HCT116 (cell line): ENCODE measurements at regions not wholly inside any gene's neighbourhood (a gene's known extent, or its start where the extent isn't known, plus 50 kb on each side); places are given as distances from the start of the nearest gene placed in this dataset.

Experiments used
- CEBPB ChIP-seq: IDR thresholded peaks from 2 replicates; pipeline ENCODE4 v1.6.1; 2012; ENCODE audit warnings: low read depth
- CTCF ChIP-seq, 3 experiments: fragments of 200-600 bp in 1 of 3; sonication (generic) in 1 of 3; IDR thresholded peaks in 2 of 3; conservative IDR thresholded peaks in 1 of 3; 2 replicates each; pipeline ENCODE4 v1.5.1; 2012 to 2017; ENCODE audit warnings: low read depth in 2 of 3, low read length in 2 of 3, antibody characterized with exemption in 1 of 3, borderline replicate concordance in 1 of 3, control low read depth in 1 of 3, mild to moderate bottlenecking in 1 of 3, mixed read lengths in 1 of 3, mixed run types in 1 of 3, moderate library complexity in 1 of 3; ENCODE audit not compliant: insufficient read depth in 1 of 3
- EZH2 ChIP-seq: fragments of 200-600 bp; sonication (generic); IDR thresholded peaks from 2 replicates; pipeline ENCODE4 v1.6.1; 2017; ENCODE audit warnings: antibody characterized with exemption, mixed run types
- EZH2phosphoT487 ChIP-seq: fragments of 200-600 bp; IDR thresholded peaks from 2 replicates; pipeline ENCODE4 v1.6.1; 2018; ENCODE audit warnings: antibody characterized with exemption, borderline replicate concordance
- FOSL1 ChIP-seq: IDR thresholded peaks from 2 replicates; pipeline ENCODE4 v1.6.1; 2012; ENCODE audit warnings: low read depth
- YY1 ChIP-seq: IDR thresholded peaks from 2 replicates; pipeline ENCODE4 v1.6.1; 2011; ENCODE audit warnings: low read length, low read depth, moderate library complexity, mild to moderate bottlenecking; ENCODE audit not compliant: insufficient replicate concordance; ENCODE audit errors: extremely low read depth
- ZNF274 ChIP-seq: fragments of 200-500 bp; sonication (Bioruptor generic); IDR thresholded peaks from 2 replicates; pipeline ENCODE4 v1.6.1; 2014; ENCODE audit warnings: mild to moderate bottlenecking, low read depth, low read length, inconsistent platforms

- TF ChIP-seq CTCF (IDR thresholded peaks at IDR 0.05 in 2 of 3, conservative IDR thresholded peaks at IDR 0.05 in 1 of 3; ENCODE audit: borderline replicate concordance in 1 of 3, insufficient read depth in 1 of 3, low read depth in 2 of 3, low read length in 2 of 3) (no peak), ZNF274 (no peak), YY1 (no peak), CEBPB (no peak), EZH2 (no peak), EZH2phosphoT487 (no peak), FOSL1 (no peak)
Observed at GRCh38 chr2:224159345-224159928, 120.4 kb upstream of the SERPINE2 start.
